GM18867 (cell line): ENCODE measurements at regions not wholly inside any gene's neighbourhood (a gene's known extent, or its start where the extent isn't known, plus 50 kb on each side); places are given as distances from the start of the nearest gene placed in this dataset.

Source experiments
- ATAC-seq: cut with Tn5 transposase; IDR thresholded peaks from one replicate; pipeline ENCODE4 v1.9.1; 2021; ENCODE audit warnings: mild to moderate bottlenecking, moderate library complexity; ENCODE audit not compliant: unreplicated experiment

DNA sequence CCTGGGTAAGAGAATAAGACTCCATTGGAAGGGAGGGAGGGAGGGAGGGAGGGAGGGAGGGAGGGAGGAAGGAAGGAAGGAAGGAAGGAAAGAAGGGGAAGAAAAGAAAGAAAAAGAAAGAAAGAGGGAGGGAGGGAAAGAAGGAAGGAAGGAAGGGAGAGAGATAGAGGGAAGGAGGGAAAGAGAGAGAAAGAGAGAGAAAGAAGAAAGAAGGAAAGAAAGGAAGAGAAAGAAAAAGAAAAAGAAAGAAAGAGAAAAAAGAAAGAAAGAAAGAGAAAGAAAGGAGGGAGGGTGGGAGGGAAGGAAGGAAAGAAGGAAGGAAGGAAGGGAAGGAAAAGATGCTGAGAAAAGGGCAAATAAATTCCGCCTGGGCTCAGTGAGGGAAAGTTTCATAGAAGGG is 74.7 kb upstream of the IFNAR2 start:
- no peak for ATAC-seq

DNA sequence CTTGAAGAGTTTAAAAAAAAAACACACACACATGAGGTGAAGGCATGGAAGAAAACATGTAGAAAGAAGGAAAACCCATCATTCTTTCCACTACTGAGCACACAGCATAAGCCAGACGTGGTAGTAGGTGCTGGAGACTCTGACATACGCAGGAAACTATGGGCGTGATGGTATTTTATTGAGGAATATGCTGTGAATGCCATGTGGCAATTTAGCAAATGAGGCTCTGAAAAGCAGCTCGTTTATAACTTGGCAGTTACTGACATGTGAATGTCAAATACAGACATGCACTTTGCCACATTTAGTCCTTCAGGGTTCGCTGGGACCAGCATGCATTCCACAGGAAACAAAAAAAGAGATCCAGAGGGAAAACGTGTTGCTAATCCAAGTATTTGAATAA is 74.3 kb upstream of the IFNAR2 start:
- no peak for ATAC-seq

DNA sequence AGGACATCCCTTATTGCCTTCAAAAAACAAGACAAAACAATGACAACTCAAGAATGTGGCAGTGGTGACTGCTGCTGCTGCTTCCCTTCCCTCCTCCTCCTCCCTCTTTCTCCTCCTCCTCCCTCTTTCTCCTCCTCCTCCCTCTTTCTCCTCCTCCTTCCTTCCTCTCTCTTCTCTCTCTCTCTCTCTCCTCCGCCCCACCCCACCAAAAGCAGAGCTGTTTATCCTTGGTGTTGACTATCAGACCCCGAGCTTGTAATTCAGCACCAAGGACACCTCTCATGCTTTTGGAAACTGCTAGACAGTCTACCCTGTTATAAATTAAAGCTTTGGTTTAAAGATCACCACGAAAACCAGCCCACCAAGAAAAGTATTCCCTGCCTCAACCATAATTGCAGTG is 72.4 kb upstream of the IFNAR2 start:
- no peak for ATAC-seq

- no peak for ATAC-seq
These were observed 71.1 kb upstream of the IFNAR2 start for GRCh38 chr21:33158654-33159053.

GRCh38 chr21:33162436-33162951 is 67.2 kb upstream of the IFNAR2 start:
- no peak for ATAC-seq

- ATAC-seq: no peak
These were observed 60.9 kb upstream of the IFNAR2 start for GRCh38 chr21:33168886-33169285.

DNA sequence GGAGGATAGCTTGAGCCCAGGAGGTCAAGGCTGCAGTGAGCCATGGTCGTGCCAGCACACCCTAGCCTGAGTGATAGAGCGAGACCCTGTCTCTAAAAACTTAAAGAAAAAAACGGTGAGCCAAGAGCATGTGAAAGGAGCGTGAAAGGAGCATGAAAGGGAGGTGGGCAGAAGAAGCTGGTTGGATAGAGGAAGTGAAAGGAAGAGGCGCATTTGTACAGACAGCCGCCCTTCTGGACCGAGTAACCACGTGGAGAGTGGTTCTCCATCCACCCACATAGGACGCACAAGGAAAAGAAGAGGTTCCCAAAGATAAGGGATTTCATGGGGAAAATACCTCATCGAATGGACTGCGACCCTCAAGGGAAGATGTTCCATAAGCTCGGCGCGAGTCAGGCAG is 60.4 kb upstream of the IFNAR2 start:
- peak; percentile 40 for ATAC-seq

GRCh38 chr21:33171616-33172169 is 58.0 kb upstream of the IFNAR2 start:
- no peak for ATAC-seq

DNA sequence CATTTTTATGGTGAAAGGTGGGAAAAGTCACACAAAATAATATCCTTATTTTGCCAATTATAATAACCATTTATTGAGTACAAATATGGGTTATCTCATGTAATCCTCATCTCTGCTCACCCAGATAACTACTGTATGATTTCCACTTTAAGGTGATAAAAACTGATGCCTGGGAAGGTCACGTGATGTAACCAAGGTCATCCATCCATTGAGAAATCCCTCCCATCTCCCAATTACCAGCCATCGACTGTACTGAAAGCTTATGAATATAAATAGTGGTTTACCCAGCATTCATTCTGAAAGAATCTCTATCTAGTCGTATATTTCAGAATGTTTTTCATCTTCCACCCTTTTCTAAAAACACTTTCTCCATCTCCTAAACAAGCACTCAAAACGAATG is 55.0 kb upstream of the IFNAR2 start:
- no peak for ATAC-seq
